ENCODE measurements at regions not wholly inside any gene's neighbourhood (a gene's known extent, or its start where the extent isn't known, plus 50 kb on each side); places are given as distances from the start of the nearest gene placed in this dataset.

DNA sequence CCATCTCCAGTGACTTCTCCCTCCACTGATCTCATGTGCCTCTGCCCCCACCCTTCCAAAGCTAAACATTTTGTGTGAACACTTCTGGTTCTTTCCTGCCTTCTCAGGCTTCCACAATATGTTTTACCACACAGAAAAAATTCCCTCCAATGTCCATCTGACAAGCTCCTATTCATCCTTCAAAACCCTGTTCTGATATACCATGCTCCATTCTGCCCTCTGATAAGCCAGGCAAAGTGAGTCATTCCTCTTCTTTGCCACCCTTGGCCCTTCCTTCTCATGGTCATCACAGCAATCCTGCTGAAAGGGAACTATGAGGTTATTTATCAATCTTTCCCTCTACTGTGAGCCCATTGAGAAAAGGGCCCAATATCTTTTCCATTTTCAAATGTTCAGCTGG, 97.6 kb downstream of the BARX1 start:
- ChIA-PET POLR2A (no interaction called here), CTCF (ENCODE audit: low intra/inter-chr PET ratio, low total read pairs) (no interaction called here)
- ATAC-seq (no peak), FAIRE-seq (no peak), DNase-seq (ENCODE audit: low spot score) (no peak)
- no peaks in the 10 kb centered on the region for H3K36me3 ChIP-seq (replicated peaks in 1 of 2; ENCODE audit: control insufficient read depth in 1 of 2, insufficient read depth in 2 of 2, low read length in 2 of 2)
- TF ChIP-seq PAWR (CRISPR knock-in tag; IDR thresholded peaks at IDR 0.05; ENCODE audit: borderline replicate concordance) (no peak), KDM2A (CRISPR knock-in tag; IDR thresholded peaks at IDR 0.05; ENCODE audit: borderline replicate concordance, low read depth) (no peak), RBFOX2 (IDR thresholded peaks at IDR 0.05; ENCODE audit: low read depth, low read length) (no peak), RFX1 (IDR thresholded peaks at IDR 0.05) (no peak), ZNF343 (CRISPR knock-in tag; IDR thresholded peaks at IDR 0.05) (no peak), SAP130 (CRISPR knock-in tag; IDR thresholded peaks at IDR 0.05; ENCODE audit: low read depth) (no peak), ELF3 (CRISPR knock-in tag; IDR thresholded peaks at IDR 0.05) (no peak), TSC22D2 (CRISPR knock-in tag; IDR thresholded peaks at IDR 0.05; ENCODE audit: borderline replicate concordance) (no peak), ZNF629 (CRISPR knock-in tag; conservative IDR thresholded peaks at IDR 0.05) (no peak), YEATS2 (CRISPR knock-in tag; IDR thresholded peaks at IDR 0.05; ENCODE audit: borderline replicate concordance) (no peak), ZFX (CRISPR knock-in tag; IDR thresholded peaks at IDR 0.05; ENCODE audit: low read depth) (no peak), BRCA1 (CRISPR knock-in tag; IDR thresholded peaks at IDR 0.05) (no peak), SMARCE1 (IDR thresholded peaks at IDR 0.05; ENCODE audit: borderline replicate concordance) (no peak), ZNF607 (CRISPR knock-in tag; IDR thresholded peaks at IDR 0.05; ENCODE audit: borderline replicate concordance) (no peak), HDAC2 (CRISPR knock-in tag; IDR thresholded peaks at IDR 0.05) (no peak), NFIC (IDR thresholded peaks at IDR 0.05; ENCODE audit: low read length) (no peak)
- TF ChIP-seq, protein P1, sequence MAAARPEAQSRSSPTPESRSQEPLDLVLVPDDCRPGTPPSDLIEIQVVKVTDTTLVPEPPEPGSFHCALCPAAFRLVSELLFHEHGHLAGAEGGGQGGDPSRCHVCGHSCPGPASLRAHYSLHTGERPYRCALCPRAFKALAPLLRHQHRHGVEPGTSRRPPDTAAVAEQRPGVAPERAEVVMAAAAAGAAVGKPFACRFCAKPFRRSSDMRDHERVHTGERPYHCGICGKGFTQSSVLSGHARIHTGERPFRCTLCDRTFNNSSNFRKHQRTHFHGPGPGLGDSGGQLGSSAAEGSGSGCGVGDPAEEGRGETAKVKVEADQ (CRISPR knock-in tag; IDR thresholded peaks at IDR 0.05; ENCODE audit: borderline replicate concordance): no peak
- TF ChIP-seq, protein P2, sequence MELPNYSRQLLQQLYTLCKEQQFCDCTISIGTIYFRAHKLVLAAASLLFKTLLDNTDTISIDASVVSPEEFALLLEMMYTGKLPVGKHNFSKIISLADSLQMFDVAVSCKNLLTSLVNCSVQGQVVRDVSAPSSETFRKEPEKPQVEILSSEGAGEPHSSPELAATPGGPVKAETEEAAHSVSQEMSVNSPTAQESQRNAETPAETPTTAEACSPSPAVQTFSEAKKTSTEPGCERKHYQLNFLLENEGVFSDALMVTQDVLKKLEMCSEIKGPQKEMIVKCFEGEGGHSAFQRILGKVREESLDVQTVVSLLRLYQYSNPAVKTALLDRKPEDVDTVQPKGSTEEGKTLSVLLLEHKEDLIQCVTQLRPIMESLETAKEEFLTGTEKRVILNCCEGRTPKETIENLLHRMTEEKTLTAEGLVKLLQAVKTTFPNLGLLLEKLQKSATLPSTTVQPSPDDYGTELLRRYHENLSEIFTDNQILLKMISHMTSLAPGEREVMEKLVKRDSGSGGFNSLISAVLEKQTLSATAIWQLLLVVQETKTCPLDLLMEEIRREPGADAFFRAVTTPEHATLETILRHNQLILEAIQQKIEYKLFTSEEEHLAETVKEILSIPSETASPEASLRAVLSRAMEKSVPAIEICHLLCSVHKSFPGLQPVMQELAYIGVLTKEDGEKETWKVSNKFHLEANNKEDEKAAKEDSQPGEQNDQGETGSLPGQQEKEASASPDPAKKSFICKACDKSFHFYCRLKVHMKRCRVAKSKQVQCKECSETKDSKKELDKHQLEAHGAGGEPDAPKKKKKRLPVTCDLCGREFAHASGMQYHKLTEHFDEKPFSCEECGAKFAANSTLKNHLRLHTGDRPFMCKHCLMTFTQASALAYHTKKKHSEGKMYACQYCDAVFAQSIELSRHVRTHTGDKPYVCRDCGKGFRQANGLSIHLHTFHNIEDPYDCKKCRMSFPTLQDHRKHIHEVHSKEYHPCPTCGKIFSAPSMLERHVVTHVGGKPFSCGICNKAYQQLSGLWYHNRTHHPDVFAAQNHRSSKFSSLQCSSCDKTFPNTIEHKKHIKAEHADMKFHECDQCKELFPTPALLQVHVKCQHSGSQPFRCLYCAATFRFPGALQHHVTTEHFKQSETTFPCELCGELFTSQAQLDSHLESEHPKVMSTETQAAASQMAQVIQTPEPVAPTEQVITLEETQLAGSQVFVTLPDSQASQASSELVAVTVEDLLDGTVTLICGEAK (IDR thresholded peaks at IDR 0.05): no peak
- TF ChIP-seq, protein P2 (CRISPR knock-in tag; IDR thresholded peaks at IDR 0.05): no peak
- BruUV-seq (replicated peaks): no TSS peak
- no peak overlapping the region for H3K4me3 ChIP-seq (replicated peaks in 1 of 3; ENCODE audit: insufficient read depth in 1 of 3, low read depth in 2 of 3, low read length in 3 of 3)
- intact Hi-C loops (cut with micrococcal nuclease; ENCODE audit: unreplicated experiment): no loop called here
- in situ Hi-C loops (cut with HindIII; ENCODE audit: extremely low pct_ligation_motif_present, low pct_unique_long_range_greater_than_20kb): no loop called here
- H3K79me2 ChIP-seq (ENCODE audit: insufficient read depth, low read length): no peaks in the 10 kb centered on the region
- H3K27me3 ChIP-seq (ENCODE audit: control insufficient read depth in 1 of 2, insufficient read depth in 2 of 2, low read length in 2 of 2): peaks cover 0 to 17% of the 10 kb centered on the region in 2 experiments; a peak in 1 of 5 replicates
- H3K4me1 ChIP-seq (ENCODE audit: insufficient read depth, low read length): no peaks in the 10 kb centered on the region
- H2AFZ ChIP-seq (ENCODE audit: low read length): no peak overlapping the region
- H3K4me2 ChIP-seq (ENCODE audit: low read depth, low read length): no peak overlapping the region
- H3K27ac ChIP-seq (ENCODE audit: extremely low read length, insufficient read depth, low read length): no peak overlapping the region
- no peaks in the 10 kb centered on the region for H4K20me1 ChIP-seq (ENCODE audit: insufficient read depth, low read length)
- H3K9ac ChIP-seq (ENCODE audit: insufficient read depth, low read depth, low read length): no peak overlapping the region
- H3K9me3 ChIP-seq (ENCODE audit: low read length): no peaks in the 10 kb centered on the region

Measured in HepG2 (cell line).